Adipocyte (in vitro differentiated cells): ENCODE measurements at regions not wholly inside any gene's neighbourhood (a gene's known extent, or its start where the extent isn't known, plus 50 kb on each side); places are given as distances from the start of the nearest gene placed in this dataset.

Experiments used
- DNase-seq: peaks from one replicate; pipeline ENCODE4 v3.0.0-alpha.2; 2015; ENCODE audit warnings: low read depth
- H3K27me3 ChIP-seq: replicated peaks from 2 replicates; pipeline ENCODE4 v1.7.0; 2013; ENCODE audit warnings: mild to moderate bottlenecking, low read length, moderate library complexity; ENCODE audit not compliant: control insufficient read depth, insufficient read depth
- H3K36me3 ChIP-seq: 2 replicates; pipeline ENCODE4 v1.7.0; 2013; ENCODE audit warnings: low read length, mild to moderate bottlenecking, moderate library complexity; ENCODE audit not compliant: control insufficient read depth, insufficient read depth, severe bottlenecking
- H3K4me1 ChIP-seq: 2 replicates; pipeline ENCODE4 v1.7.0; 2013; ENCODE audit warnings: mild to moderate bottlenecking, low read length, moderate library complexity; ENCODE audit not compliant: control insufficient read depth, insufficient read depth
- H3K4me3 ChIP-seq: 2 replicates; pipeline ENCODE4 v1.7.0; 2013; ENCODE audit warnings: mild to moderate bottlenecking, low read length, moderate library complexity
- H3K9ac ChIP-seq: 2 replicates; pipeline ENCODE4 v1.7.0; 2013; ENCODE audit warnings: mild to moderate bottlenecking, low read length, moderate library complexity
- H3K9me3 ChIP-seq: 2 replicates; pipeline ENCODE4 v1.7.0; 2013; ENCODE audit warnings: mild to moderate bottlenecking, low read length, moderate library complexity; ENCODE audit not compliant: control insufficient read depth

GRCh38 chr20:22904905-22905304, 130.2 kb upstream of the SSTR4 start:
- H3K36me3 ChIP-seq, result no peaks in the 10 kb centered on the region
- H3K27me3 ChIP-seq, result peaks cover 22% of the 10 kb centered on the region
- no peak for DNase-seq
- peaks cover 15% of the 10 kb centered on the region for H3K9me3 ChIP-seq
- H3K9ac ChIP-seq, result no peak overlapping the region
- no peak overlapping the region for H3K4me3 ChIP-seq
- peaks cover 15% of the 10 kb centered on the region for H3K4me1 ChIP-seq

- Histone ChIP-seq H3K9ac (no peak overlapping the region), H3K27me3 (peaks cover 22% of the 10 kb centered on the region), H3K9me3 (peaks cover 13% of the 10 kb centered on the region), H3K36me3 (no peaks in the 10 kb centered on the region), H3K4me1 (peaks cover 15% of the 10 kb centered on the region), H3K4me3 (no peak overlapping the region)
- DNase-seq, result peak; percentile 77
These were observed 129.5 kb upstream of the SSTR4 start for GRCh38 chr20:22905658-22906057.

GRCh38 chr20:22908437-22908836, 126.7 kb upstream of the SSTR4 start:
- Histone ChIP-seq H3K4me3 (no peak overlapping the region), H3K9me3 (no peaks in the 10 kb centered on the region), H3K4me1 (peaks cover 15% of the 10 kb centered on the region), H3K27me3 (peaks cover 27% of the 10 kb centered on the region), H3K9ac (no peak overlapping the region), H3K36me3 (no peaks in the 10 kb centered on the region)
- DNase-seq, result no peak

GRCh38 chr20:22908944-22909343, 126.2 kb upstream of the SSTR4 start:
- H3K9ac ChIP-seq, result no peak overlapping the region
- DNase-seq, result no peak
- no peaks in the 10 kb centered on the region for H3K36me3 ChIP-seq
- peaks cover 15% of the 10 kb centered on the region for H3K4me1 ChIP-seq
- H3K27me3 ChIP-seq, result peaks cover 28% of the 10 kb centered on the region
- H3K9me3 ChIP-seq, result no peaks in the 10 kb centered on the region
- no peak overlapping the region for H3K4me3 ChIP-seq

- Histone ChIP-seq H3K4me3 (no peak overlapping the region), H3K9me3 (no peaks in the 10 kb centered on the region), H3K4me1 (peaks cover 15% of the 10 kb centered on the region), H3K27me3 (peaks cover 33% of the 10 kb centered on the region), H3K9ac (no peak overlapping the region), H3K36me3 (no peaks in the 10 kb centered on the region)
- DNase-seq, result no peak
These were observed 125.7 kb upstream of the SSTR4 start for GRCh38 chr20:22909436-22909835.

- peaks cover 33% of the 10 kb centered on the region for H3K27me3 ChIP-seq
- no peak overlapping the region for H3K9ac ChIP-seq
- peaks cover 6% of the 10 kb centered on the region for H3K4me1 ChIP-seq
- DNase-seq, result no peak
- H3K4me3 ChIP-seq, result no peak overlapping the region
- H3K9me3 ChIP-seq, result no peaks in the 10 kb centered on the region
- H3K36me3 ChIP-seq, result no peaks in the 10 kb centered on the region
These were observed 124.7 kb upstream of the SSTR4 start for GRCh38 chr20:22910287-22910852.

- no peaks in the 10 kb centered on the region for H3K36me3 ChIP-seq
- H3K4me3 ChIP-seq, result no peak overlapping the region
- H3K27me3 ChIP-seq, result peaks cover 26% of the 10 kb centered on the region
- H3K4me1 ChIP-seq, result no peaks in the 10 kb centered on the region
- H3K9ac ChIP-seq, result no peak overlapping the region
- no peak for DNase-seq
- no peaks in the 10 kb centered on the region for H3K9me3 ChIP-seq
These were observed 120.8 kb upstream of the SSTR4 start for GRCh38 chr20:22914291-22914690.

- H3K4me3 ChIP-seq, result no peak overlapping the region
- H3K4me1 ChIP-seq, result no peaks in the 10 kb centered on the region
- H3K36me3 ChIP-seq, result no peaks in the 10 kb centered on the region
- no peak overlapping the region for H3K9ac ChIP-seq
- H3K27me3 ChIP-seq, result peaks cover 24% of the 10 kb centered on the region
- no peaks in the 10 kb centered on the region for H3K9me3 ChIP-seq
- DNase-seq, result no peak
These were observed 119.6 kb upstream of the SSTR4 start for GRCh38 chr20:22915512-22915911.

GRCh38 chr20:22916021-22916842, 118.9 kb upstream of the SSTR4 start:
- Histone ChIP-seq H3K27me3 (peaks cover 20% of the 10 kb centered on the region), H3K4me3 (no peak overlapping the region), H3K36me3 (no peaks in the 10 kb centered on the region), H3K9me3 (no peaks in the 10 kb centered on the region), H3K4me1 (peaks cover 2% of the 10 kb centered on the region), H3K9ac (no peak overlapping the region)
- no peak for DNase-seq

GRCh38 chr20:22918286-22918983, 116.7 kb upstream of the SSTR4 start:
- H3K4me1 ChIP-seq, result peaks cover 15% of the 10 kb centered on the region
- no peaks in the 10 kb centered on the region for H3K36me3 ChIP-seq
- H3K27me3 ChIP-seq, result peaks cover 19% of the 10 kb centered on the region
- H3K9ac ChIP-seq, result no peak overlapping the region
- H3K4me3 ChIP-seq, result no peak overlapping the region
- no peak for DNase-seq
- no peaks in the 10 kb centered on the region for H3K9me3 ChIP-seq

- DNase-seq, result no peak
- Histone ChIP-seq H3K9me3 (no peaks in the 10 kb centered on the region), H3K4me1 (peaks cover 15% of the 10 kb centered on the region), H3K27me3 (peaks cover 14% of the 10 kb centered on the region), H3K9ac (no peak overlapping the region), H3K4me3 (no peak overlapping the region), H3K36me3 (no peaks in the 10 kb centered on the region)
These were observed 114.2 kb upstream of the SSTR4 start for GRCh38 chr20:22920898-22921297.
